ENCODE measurements at regions not wholly inside any gene's neighbourhood (a gene's known extent, or its start where the extent isn't known, plus 50 kb on each side); places are given as distances from the start of the nearest gene placed in this dataset.
"Not testable (repeated sequence)": the region's sequence is repeated elsewhere in the genome, so short reads cannot be mapped to it uniquely, and the experiment has no call there.

DNA sequence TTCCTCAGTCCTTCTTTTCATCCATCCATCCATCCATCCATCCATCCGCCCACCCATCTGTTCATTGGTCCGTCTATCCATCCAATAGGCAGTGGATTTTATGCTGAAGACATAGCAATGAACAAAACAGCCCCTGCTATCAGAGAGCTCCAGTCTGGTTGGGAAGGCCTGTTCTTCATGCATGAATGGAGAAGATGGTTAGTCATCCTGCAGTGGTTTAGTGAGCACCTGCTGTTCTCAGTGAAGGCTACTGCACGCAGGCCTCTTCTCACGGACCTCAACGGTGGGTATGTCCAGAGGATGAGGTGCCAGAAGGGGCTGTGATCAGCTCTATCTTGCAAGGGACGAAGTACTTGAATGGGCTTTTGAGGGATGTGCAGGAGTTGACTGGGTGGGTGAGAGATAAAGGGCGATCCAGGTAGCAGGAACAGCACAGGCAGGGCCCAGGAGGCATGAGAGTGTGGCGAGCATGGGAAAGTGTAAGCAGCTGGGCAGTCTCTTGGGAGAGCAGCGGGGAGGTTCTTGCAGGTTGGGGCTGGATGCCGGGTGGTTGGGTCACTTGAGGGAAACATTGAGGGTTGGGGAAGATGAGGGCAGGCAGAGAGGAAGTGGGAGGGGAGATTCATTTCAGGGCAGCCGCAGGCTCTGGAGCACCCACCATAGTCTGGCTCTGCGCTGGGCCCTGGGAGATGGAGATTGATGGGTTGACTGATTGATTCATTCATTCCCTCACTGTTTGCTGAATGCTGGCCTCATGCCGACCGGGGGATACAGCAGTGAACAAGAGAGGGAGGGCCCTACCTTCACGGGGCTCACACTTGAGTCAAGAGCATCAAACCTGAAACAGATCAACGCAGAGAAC, 115.0 kb upstream of the CIBAR2 start:
- TF ChIP-seq, protein P1, sequence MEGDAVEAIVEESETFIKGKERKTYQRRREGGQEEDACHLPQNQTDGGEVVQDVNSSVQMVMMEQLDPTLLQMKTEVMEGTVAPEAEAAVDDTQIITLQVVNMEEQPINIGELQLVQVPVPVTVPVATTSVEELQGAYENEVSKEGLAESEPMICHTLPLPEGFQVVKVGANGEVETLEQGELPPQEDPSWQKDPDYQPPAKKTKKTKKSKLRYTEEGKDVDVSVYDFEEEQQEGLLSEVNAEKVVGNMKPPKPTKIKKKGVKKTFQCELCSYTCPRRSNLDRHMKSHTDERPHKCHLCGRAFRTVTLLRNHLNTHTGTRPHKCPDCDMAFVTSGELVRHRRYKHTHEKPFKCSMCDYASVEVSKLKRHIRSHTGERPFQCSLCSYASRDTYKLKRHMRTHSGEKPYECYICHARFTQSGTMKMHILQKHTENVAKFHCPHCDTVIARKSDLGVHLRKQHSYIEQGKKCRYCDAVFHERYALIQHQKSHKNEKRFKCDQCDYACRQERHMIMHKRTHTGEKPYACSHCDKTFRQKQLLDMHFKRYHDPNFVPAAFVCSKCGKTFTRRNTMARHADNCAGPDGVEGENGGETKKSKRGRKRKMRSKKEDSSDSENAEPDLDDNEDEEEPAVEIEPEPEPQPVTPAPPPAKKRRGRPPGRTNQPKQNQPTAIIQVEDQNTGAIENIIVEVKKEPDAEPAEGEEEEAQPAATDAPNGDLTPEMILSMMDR (conservative IDR thresholded peaks at IDR 0.05; ENCODE audit: low read depth, low read length), result no peak
- Histone ChIP-seq H3K27ac (no peak overlapping the region), H3K27me3 (ENCODE audit: insufficient read depth, low read depth) (peaks cover 80% of the 10 kb centered on the region), H3K36me3 (ENCODE audit: insufficient read depth) (no peaks in the 10 kb centered on the region), H3K9ac (no peak overlapping the region), H4K20me1 (ENCODE audit: insufficient read depth) (no peaks in the 10 kb centered on the region), H3K79me2 (ENCODE audit: insufficient read depth, low read depth) (no peaks in the 10 kb centered on the region), H2AFZ (ENCODE audit: low read depth) (no peak overlapping the region), H3K4me1 (ENCODE audit: low read depth, poor library complexity, severe bottlenecking) (no peaks in the 10 kb centered on the region), H3K4me2 (no peak overlapping the region), H3K4me3 (IDR thresholded peaks at IDR 0.05; ENCODE audit: insufficient read depth, low read depth, low read length) (no peak overlapping the region)

DNA sequence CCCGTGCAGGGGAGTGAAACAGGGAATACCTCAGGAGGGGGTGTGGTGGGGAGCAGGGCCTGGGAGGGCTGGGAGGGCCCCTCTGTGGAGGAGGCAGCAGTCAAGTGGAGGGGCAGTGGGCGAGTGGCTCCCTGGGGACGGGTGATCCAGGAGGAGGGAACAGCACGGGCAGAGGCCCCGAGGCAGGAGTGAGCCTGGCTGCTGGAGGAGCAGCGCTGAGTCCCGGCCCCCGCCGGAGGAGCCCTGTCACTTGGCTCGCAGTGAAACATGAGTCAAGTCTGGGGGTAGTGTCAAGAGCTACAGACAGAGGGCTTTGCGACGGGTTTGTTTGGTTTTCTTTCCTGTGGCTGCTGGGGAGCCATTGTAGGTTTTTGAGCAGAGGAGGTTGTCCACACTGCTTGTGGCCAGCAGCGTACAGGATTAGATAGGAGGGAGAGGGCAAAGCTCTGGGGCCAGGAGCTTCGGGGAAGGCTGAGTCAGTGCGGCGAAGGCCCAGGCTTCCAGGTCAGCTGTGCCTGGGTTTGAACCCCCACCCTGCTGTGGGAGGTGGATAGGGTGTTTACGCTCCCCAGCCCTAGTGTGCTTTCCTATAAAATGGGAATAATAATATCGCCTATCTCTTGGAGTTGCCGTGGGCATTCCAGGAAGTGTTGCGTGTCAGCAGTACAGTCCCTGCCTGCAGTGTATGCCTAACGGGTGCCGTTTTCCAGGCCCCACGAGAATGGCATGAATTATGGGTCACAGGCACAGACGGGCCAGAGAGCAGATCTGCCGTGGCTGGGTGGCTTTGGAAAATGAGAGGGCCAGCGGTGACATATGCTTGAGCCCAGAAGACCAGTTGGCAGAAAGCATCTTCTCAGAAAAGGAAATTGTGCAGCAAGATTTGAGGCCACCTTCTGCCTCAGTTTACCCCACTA, 115.9 kb upstream of the CIBAR2 start:
- Histone ChIP-seq H4K20me1 (ENCODE audit: insufficient read depth) (no peaks in the 10 kb centered on the region), H3K27me3 (ENCODE audit: insufficient read depth, low read depth) (peaks cover 80% of the 10 kb centered on the region), H3K36me3 (ENCODE audit: insufficient read depth) (no peaks in the 10 kb centered on the region), H3K27ac (no peak overlapping the region), H3K4me3 (IDR thresholded peaks at IDR 0.05; ENCODE audit: insufficient read depth, low read depth, low read length) (no peak overlapping the region), H3K9ac (no peak overlapping the region), H3K4me2 (no peak overlapping the region), H3K79me2 (ENCODE audit: insufficient read depth, low read depth) (no peaks in the 10 kb centered on the region), H3K4me1 (ENCODE audit: low read depth, poor library complexity, severe bottlenecking) (no peaks in the 10 kb centered on the region), H2AFZ (ENCODE audit: low read depth) (no peak overlapping the region)
- TF ChIP-seq, protein P1 (conservative IDR thresholded peaks at IDR 0.05; ENCODE audit: low read depth, low read length), result no peak

DNA sequence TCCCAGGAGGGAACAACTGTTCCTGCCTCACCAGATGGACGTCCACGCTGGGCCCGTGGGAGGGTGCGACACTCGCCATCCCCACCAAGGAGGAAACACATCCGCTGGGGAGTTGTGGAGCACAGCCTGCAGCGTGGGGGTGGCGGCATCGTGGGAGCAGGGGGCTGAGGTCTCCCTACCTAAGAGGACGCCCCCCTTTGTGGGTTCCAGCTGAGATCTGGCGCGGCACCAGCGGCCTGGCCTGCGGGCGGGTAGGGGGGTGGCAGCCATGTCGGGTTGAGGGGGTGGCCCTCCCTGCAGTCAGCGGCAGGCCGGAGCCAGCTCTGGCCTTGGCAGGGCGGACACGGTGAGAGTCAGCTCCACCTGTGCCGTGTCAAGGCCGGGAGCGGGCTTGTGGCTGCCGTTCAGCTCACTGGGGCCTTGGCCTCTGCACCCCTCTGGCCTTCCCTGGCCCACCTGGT, 116.7 kb upstream of the CIBAR2 start:
- TF ChIP-seq, protein P1 (conservative IDR thresholded peaks at IDR 0.05; ENCODE audit: low read depth, low read length), result no peak
- Histone ChIP-seq H3K4me3 (IDR thresholded peaks at IDR 0.05; ENCODE audit: insufficient read depth, low read depth, low read length) (no peak overlapping the region), H3K9ac (no peak overlapping the region), H4K20me1 (ENCODE audit: insufficient read depth) (no peaks in the 10 kb centered on the region), H3K27me3 (ENCODE audit: insufficient read depth, low read depth) (peaks cover 79% of the 10 kb centered on the region), H3K4me1 (ENCODE audit: low read depth, poor library complexity, severe bottlenecking) (no peaks in the 10 kb centered on the region), H3K36me3 (ENCODE audit: insufficient read depth) (no peaks in the 10 kb centered on the region), H3K79me2 (ENCODE audit: insufficient read depth, low read depth) (no peaks in the 10 kb centered on the region), H2AFZ (ENCODE audit: low read depth) (no peak overlapping the region), H3K27ac (no peak overlapping the region), H3K4me2 (no peak overlapping the region)

DNA sequence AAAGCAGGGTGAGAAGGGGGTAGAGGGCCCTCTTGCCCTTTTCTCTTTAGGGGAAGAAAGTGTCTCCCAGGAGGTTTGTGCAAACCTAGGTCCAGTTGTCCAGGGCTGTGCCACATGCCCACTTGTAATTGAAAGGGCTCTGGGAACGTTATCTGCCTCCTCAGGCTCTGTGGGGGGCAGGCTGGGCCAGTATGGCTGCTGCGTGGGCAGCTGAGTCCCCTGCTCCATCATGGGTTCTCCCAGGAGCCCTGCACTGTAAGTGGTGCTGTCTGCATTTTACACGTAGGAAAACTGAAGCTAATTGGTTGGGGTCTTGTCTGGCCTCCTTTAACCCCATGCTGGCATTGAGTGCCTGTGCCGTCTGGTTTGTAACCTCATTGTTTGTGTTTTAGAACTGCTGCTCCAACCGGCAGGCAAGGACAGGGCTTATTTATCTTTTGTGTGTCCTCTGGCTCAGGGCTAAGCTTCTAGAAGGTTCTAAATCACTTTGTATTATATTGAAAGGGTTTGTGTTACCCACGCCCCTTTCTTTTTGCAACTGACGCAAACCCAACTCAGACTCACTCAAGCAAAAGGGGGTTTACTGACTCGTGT, 117.7 kb upstream of the CIBAR2 start:
- no peaks in the 10 kb centered on the region for H3K36me3 ChIP-seq (ENCODE audit: insufficient read depth)
- no peak overlapping the region for H3K4me3 ChIP-seq (IDR thresholded peaks at IDR 0.05; ENCODE audit: insufficient read depth, low read depth, low read length)
- H3K9ac ChIP-seq, result no peak overlapping the region
- H3K27me3 ChIP-seq (ENCODE audit: insufficient read depth, low read depth), result peaks cover 80% of the 10 kb centered on the region
- no peaks in the 10 kb centered on the region for H4K20me1 ChIP-seq (ENCODE audit: insufficient read depth)
- no peaks in the 10 kb centered on the region for H3K4me1 ChIP-seq (ENCODE audit: low read depth, poor library complexity, severe bottlenecking)
- H3K4me2 ChIP-seq, result no peak overlapping the region
- TF ChIP-seq, protein P1 (conservative IDR thresholded peaks at IDR 0.05; ENCODE audit: low read depth, low read length), result no peak
- no peaks in the 10 kb centered on the region for H3K79me2 ChIP-seq (ENCODE audit: insufficient read depth, low read depth)
- H3K27ac ChIP-seq, result no peak overlapping the region
- no peak overlapping the region for H2AFZ ChIP-seq (ENCODE audit: low read depth)

DNA sequence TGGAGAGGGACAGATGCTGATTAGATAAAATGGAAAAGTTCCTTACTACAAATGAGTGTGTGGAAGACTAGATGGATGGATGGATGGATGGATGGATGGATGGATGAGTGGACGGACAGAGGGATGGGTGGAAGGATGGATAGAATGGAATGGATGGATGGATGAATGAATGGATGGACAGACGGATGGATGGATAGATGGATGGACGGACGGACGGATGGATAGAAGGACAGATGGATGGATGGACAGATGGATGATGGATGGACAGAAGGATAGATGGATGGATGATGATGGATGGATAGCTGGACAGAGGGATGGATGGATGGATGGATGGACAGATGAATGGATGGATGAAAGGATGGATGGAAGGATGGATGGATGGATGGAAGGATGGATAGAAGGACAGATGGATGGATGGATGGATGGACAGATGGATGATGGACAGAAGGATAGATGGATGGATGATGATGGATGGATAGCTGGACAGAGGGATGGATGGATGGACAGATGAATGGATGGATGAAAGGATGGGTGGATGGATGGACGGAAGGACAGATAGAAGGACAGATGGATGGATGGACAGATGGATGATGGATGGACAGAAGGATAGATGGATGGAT, 118.6 kb upstream of the CIBAR2 start:
- not testable (repeated sequence) for H3K36me3 ChIP-seq (ENCODE audit: insufficient read depth); H3K9ac ChIP-seq; H3K4me1 ChIP-seq (ENCODE audit: low read depth, poor library complexity, severe bottlenecking); H3K79me2 ChIP-seq (ENCODE audit: insufficient read depth, low read depth); H4K20me1 ChIP-seq (ENCODE audit: insufficient read depth); H3K27ac ChIP-seq; H3K4me2 ChIP-seq; H3K4me3 ChIP-seq (IDR thresholded peaks at IDR 0.05; ENCODE audit: insufficient read depth, low read depth, low read length); H2AFZ ChIP-seq (ENCODE audit: low read depth)
- H3K27me3 ChIP-seq (ENCODE audit: insufficient read depth, low read depth), result peaks cover 75% of the 10 kb centered on the region

All from KMS-11 (cell line).